ENCODE measurements at regions not wholly inside any gene's neighbourhood (a gene's known extent, or its start where the extent isn't known, plus 50 kb on each side); places are given as distances from the start of the nearest gene placed in this dataset.

GRCh38 chr16:48450367-48450766, 65.2 kb upstream of the SIAH1 start:
- H3K36me3 Mint-ChIP-seq (ENCODE audit: low read depth) = no peaks in the 10 kb centered on the region
- no peak for TF ChIP-seq CTCF (IDR thresholded peaks at IDR 0.05)
- no peaks in the 10 kb centered on the region for H3K9me3 Mint-ChIP-seq
- H3K27ac Mint-ChIP-seq = no peak overlapping the region
- peaks cover 4% of the 10 kb centered on the region for H3K27me3 Mint-ChIP-seq (ENCODE audit: low read depth, poor library complexity)
- no peak for DNase-seq
- peaks cover 8% of the 10 kb centered on the region for H3K4me1 Mint-ChIP-seq
- H3K4me3 Mint-ChIP-seq = no peak overlapping the region

GRCh38 chr16:48448841-48449481, 63.7 kb upstream of the SIAH1 start:
- no peaks in the 10 kb centered on the region for H3K36me3 Mint-ChIP-seq (ENCODE audit: low read depth)
- H3K4me3 Mint-ChIP-seq = no peak overlapping the region
- TF ChIP-seq CTCF (IDR thresholded peaks at IDR 0.05) = no peak

GRCh38 chr16:48447940-48448536, 62.8 kb upstream of the SIAH1 start:
- Mint-ChIP-seq H3K36me3 (ENCODE audit: low read depth) (no peaks in the 10 kb centered on the region), H3K9me3 (no peaks in the 10 kb centered on the region), H3K4me1 (peaks cover 18% of the 10 kb centered on the region), H3K4me3 (no peak overlapping the region), H3K27me3 (ENCODE audit: low read depth, poor library complexity) (peaks cover 7% of the 10 kb centered on the region), H3K27ac (no peak overlapping the region)
- DNase-seq = no peak
- TF ChIP-seq CTCF (IDR thresholded peaks at IDR 0.05) = no peak

More at GRCh38 chr16:48448841-48449481, 63.7 kb upstream of the SIAH1 start:
- no peak overlapping the region for H3K27ac Mint-ChIP-seq
- no peaks in the 10 kb centered on the region for H3K9me3 Mint-ChIP-seq
- peaks cover 4% of the 10 kb centered on the region for H3K27me3 Mint-ChIP-seq (ENCODE audit: low read depth, poor library complexity)
- no peak for DNase-seq
- H3K4me1 Mint-ChIP-seq = peaks cover 18% of the 10 kb centered on the region

GRCh38 chr16:48447428-48447827, 62.2 kb upstream of the SIAH1 start:
- no peak for TF ChIP-seq CTCF (IDR thresholded peaks at IDR 0.05)
- H3K4me3 Mint-ChIP-seq = no peak overlapping the region
- peaks cover 18% of the 10 kb centered on the region for H3K4me1 Mint-ChIP-seq
- no peak for DNase-seq
- H3K27ac Mint-ChIP-seq = no peak overlapping the region
- H3K9me3 Mint-ChIP-seq = no peaks in the 10 kb centered on the region
- H3K36me3 Mint-ChIP-seq (ENCODE audit: low read depth) = no peaks in the 10 kb centered on the region
- peaks cover 8% of the 10 kb centered on the region for H3K27me3 Mint-ChIP-seq (ENCODE audit: low read depth, poor library complexity)

DNA sequence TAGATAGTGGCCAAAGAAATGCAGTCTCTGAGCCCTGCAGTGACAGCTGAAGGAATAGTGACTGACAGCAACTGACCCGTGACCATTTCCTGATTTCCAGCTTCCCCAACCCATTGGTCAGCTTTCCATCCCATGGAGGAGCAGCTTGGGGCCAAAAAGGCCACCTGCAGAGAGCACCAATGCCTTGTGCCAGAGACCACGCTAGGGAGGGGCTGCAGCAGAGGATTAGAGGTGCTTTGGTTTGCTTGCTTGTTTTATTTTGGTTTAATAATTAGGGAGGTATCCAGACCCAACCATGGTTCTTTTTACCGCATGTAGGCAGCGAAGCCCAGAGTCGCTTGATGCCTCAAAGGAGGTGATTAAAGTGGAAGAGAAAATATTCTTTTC, 61.3 kb upstream of the SIAH1 start:
- Mint-ChIP-seq H3K4me1 (peaks cover 25% of the 10 kb centered on the region), H3K9me3 (no peaks in the 10 kb centered on the region), H3K36me3 (ENCODE audit: low read depth) (no peaks in the 10 kb centered on the region), H3K27ac (peak overlapping the region; percentile 25), H3K4me3 (no peak overlapping the region), H3K27me3 (ENCODE audit: low read depth, poor library complexity) (peaks cover 6% of the 10 kb centered on the region)
- DNase-seq = no peak
- TF ChIP-seq CTCF (IDR thresholded peaks at IDR 0.05) = no peak

All from nephron progenitor cell (in vitro differentiated cells).